K562 (cell line): ENCODE measurements at regions not wholly inside any gene's neighbourhood (a gene's known extent, or its start where the extent isn't known, plus 50 kb on each side); places are given as distances from the start of the nearest gene placed in this dataset.

Source experiments
- ATAC-seq: fragments of 200-7000 bp; cut with Tn5 transposase; 3 replicates; pipeline ENCODE4 v1.9.1; 2020; ENCODE audit warnings: moderate library complexity
- BruUV-seq: library from RNA; stranded (reverse); fragments of 400-500 nt; replicated peaks from 2 replicates; lab custom pipeline; 2021; lab: Mats Ljungman, UMichigan
- CTCF ChIA-PET: fragments of 300-600 bp; formaldehyde crosslinking; extraction: SDS; loops from one replicate; lab custom pipeline; 2021; ENCODE audit warnings: low intra/inter-chr PET ratio; lab: Yijun Ruan, JAX
- POLR2A ChIA-PET: fragments of 300-600, 350-650 bp; sonication (Branson Sonifier 250); formaldehyde crosslinking; extraction: SDS; loops from one replicate; lab custom pipeline; 2021; ENCODE audit warnings: antibody characterized with exemption, inconsistent platforms; lab: Yijun Ruan, JAX
- DNase-seq, 4 experiments: peaks; one replicate each; pipeline versions ENCODE4 v3.0.0 to v3.0.0-alpha.2; 2011 to 2018; ENCODE audit warnings: low spot score in 3 of 4, mixed read lengths in 3 of 4; ENCODE audit errors: extremely low read depth in 1 of 4
- FAIRE-seq: peaks from 2 replicates; lab custom pipeline; 2011; peaks lifted over from hg19 to GRCh38; lab: Jason Lieb, UNC
- H2AFZ ChIP-seq: 2 replicates; pipeline ENCODE4 v1.6.0; 2011; ENCODE audit warnings: low read depth, low read length, control low read depth, inconsistent platforms
- H3K27ac ChIP-seq: fragments of 200-600 bp; 3 replicates; pipeline ENCODE4 v1.8.0; 2011; ENCODE audit warnings: low read depth, mild to moderate bottlenecking, control low read depth, inconsistent platforms, low read length, moderate library complexity, mixed read lengths; ENCODE audit errors: extremely low read depth
- H3K27me3 ChIP-seq, 2 experiments: fragments of 300-600 bp in 1 of 2; 2 replicates in 1 of 2; 3 replicates in 1 of 2; pipeline versions ENCODE4 v1.6.0 to v1.8.0; 2011; ENCODE audit warnings: inconsistent platforms in 2 of 2, low read length in 2 of 2, mild to moderate bottlenecking in 1 of 2, mixed read lengths in 1 of 2, moderate library complexity in 1 of 2; ENCODE audit not compliant: control insufficient read depth in 2 of 2, insufficient read depth in 2 of 2
- H3K36me3 ChIP-seq: fragments of 300-600 bp; 3 replicates; pipeline ENCODE4 v1.8.0; 2011; ENCODE audit warnings: mild to moderate bottlenecking, low read length, inconsistent platforms; ENCODE audit not compliant: control insufficient read depth, insufficient read depth
- H3K4me1 ChIP-seq, 2 experiments: fragments of 200-600 bp in 1 of 2; replicated peaks in 1 of 2; 2 replicates in 1 of 2; 3 replicates in 1 of 2; pipeline versions ENCODE4 v1.5.1 to v1.8.0; 2011; ENCODE audit warnings: inconsistent platforms in 2 of 2, low read length in 2 of 2, mild to moderate bottlenecking in 1 of 2, mixed read lengths in 1 of 2, moderate library complexity in 1 of 2; ENCODE audit not compliant: control insufficient read depth in 2 of 2, insufficient read depth in 2 of 2
- H3K4me2 ChIP-seq: 2 replicates; pipeline ENCODE4 v1.6.1; 2011; ENCODE audit warnings: low read length, control low read depth, inconsistent platforms, mixed read lengths; ENCODE audit not compliant: insufficient read depth
- H3K4me3 ChIP-seq: fragments of 200-600 bp; sonication (generic), shearing (Covaris generic); 2 replicates; pipeline ENCODE4 v1.5.1; 2016; ENCODE audit warnings: control low read depth, inconsistent platforms
- H3K79me2 ChIP-seq: fragments of 200-600 bp; 3 replicates; pipeline ENCODE4 v1.8.0; 2011; ENCODE audit warnings: low read length, inconsistent platforms; ENCODE audit not compliant: control insufficient read depth, insufficient read depth
- H3K9ac ChIP-seq, 2 experiments: 2 replicates each; pipeline versions ENCODE4 v1.6.0 to v1.6.1; 2011; ENCODE audit warnings: low read depth in 2 of 2, low read length in 2 of 2, control low read depth in 1 of 2, inconsistent platforms in 1 of 2, mild to moderate bottlenecking in 1 of 2, mixed read lengths in 1 of 2; ENCODE audit not compliant: insufficient read depth in 1 of 2
- H3K9me1 ChIP-seq: one replicate; pipeline ENCODE4 v1.6.0; 2011; ENCODE audit warnings: inconsistent platforms, mild to moderate bottlenecking, low read length, moderate library complexity; ENCODE audit not compliant: control insufficient read depth, insufficient read depth
- H3K9me3 ChIP-seq: replicated peaks from 2 replicates; pipeline ENCODE4 v1.5.1; 2011; ENCODE audit warnings: low read depth, low read length, inconsistent platforms; ENCODE audit not compliant: control insufficient read depth, insufficient read depth
- H4K20me1 ChIP-seq: replicated peaks from 2 replicates; pipeline ENCODE4 v1.6.1; 2011; ENCODE audit warnings: low read length, inconsistent platforms, mixed read lengths; ENCODE audit not compliant: control insufficient read depth, insufficient read depth
- NCOA2 ChIP-seq, 2 experiments: fragments of 450-650 bp; IDR thresholded peaks; 2 replicates each; pipeline ENCODE4 v1.6.1; 2018; ENCODE audit warnings: mild to moderate bottlenecking in 2 of 2, moderate library complexity in 1 of 2; ENCODE audit not compliant: partially characterized antibody in 2 of 2
- PTRF ChIP-seq: fragments of 450-650 bp; IDR thresholded peaks from 2 replicates; pipeline ENCODE4 v1.6.1; 2016; ENCODE audit warnings: mild to moderate bottlenecking, missing genetic modification characterization, missing compliant biosample characterization
- ZNF239 ChIP-seq: fragments of 250-450 bp; sonication (Bioruptor Pico); IDR thresholded peaks from 2 replicates; pipeline ENCODE4 v1.4.0; 2020; ENCODE audit warnings: mild to moderate bottlenecking
- WGBS: fragments of 100-300 bp; shearing (Covaris generic); methylation state at CpG from one replicate; pipeline ENCODE4 v1.1.6; 2016; ENCODE audit warnings: low coverage, mixed read lengths; ENCODE audit not compliant: insufficient coverage; ENCODE audit errors: missing lambda C conversion rate; 5-methylcytosine and 5-hydroxymethylcytosine counted together
- in situ Hi-C: fragments of 300-500 bp; cut with MboI; formaldehyde crosslinking; loops from 4 replicates; pipeline ENCODE4 v1.15.0; 2018; ENCODE audit warnings: inconsistent platforms, mixed read lengths
- intact Hi-C: fragments of 100-400 bp; cut with micrococcal nuclease; formaldehyde crosslinking; loops from 2 replicates; pipeline ENCODE4 v1.14.2; 2022
- TF ChIP-seq, protein P1 (sequence below), 3 experiments: IDR thresholded peaks in 2 of 3; conservative IDR thresholded peaks in 1 of 3; 2 replicates each; pipeline ENCODE4 v1.5.1; 2011 to 2012; ENCODE audit warnings: low read length in 3 of 3, mild to moderate bottlenecking in 3 of 3, control low read depth in 2 of 3, improper control_type of control experiment in 1 of 3, inconsistent platforms in 1 of 3, low read depth in 1 of 3, mixed read lengths in 1 of 3, moderate library complexity in 1 of 3; ENCODE audit not compliant: insufficient read depth in 2 of 3

DNA sequence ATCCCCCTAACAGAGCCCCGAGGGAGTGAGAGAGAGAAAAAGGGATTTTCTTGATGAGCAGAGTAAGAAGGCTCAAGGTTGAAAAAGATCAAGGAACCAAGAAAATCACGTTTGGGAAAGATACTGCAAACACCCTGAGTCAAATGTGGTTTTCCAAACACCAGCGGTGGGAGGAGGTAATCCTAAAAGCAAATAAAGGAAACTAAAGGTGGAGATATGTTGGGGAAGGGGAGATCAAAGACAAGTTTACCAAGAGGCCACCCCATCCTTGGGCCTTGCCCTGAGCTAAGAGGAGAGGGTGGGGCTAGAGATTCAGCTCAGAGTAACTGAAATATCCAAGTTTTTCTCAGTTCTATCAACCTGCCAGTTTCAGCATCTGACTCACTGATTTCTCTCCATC lies 332.3 kb downstream of the ETAA1 start (continued):
- TF ChIP-seq NCOA2 (IDR thresholded peaks at IDR 0.05; ENCODE audit: partially characterized antibody in 2 of 2) (no peak), PTRF (tag) (no peak)

DNA sequence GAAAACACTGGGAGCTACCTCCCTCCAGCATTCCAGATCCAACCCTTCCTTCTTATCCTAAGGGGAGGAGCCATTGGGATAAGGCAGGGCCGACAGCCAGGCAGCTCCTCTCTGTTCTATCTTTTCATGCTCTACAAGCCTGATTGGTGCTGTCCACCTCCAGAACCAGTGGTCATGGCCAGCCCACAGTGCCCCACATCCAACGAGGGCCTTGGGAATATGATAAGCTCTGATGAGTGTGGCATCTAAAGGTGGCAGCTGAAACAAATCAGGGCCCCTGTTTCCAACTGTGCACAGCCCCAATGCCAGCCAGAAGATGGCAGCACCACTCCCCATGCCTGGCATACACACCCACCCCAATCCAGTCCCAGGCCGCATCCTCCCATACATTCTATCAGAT lies 329.3 kb downstream of the C1D start:
- no peak for FAIRE-seq
- Histone ChIP-seq H3K36me3 (no peaks in the 10 kb centered on the region), H2AFZ (no peak overlapping the region), H3K9me3 (no peaks in the 10 kb centered on the region), H3K27me3 (no peaks in the 10 kb centered on the region), H3K9ac (no peak overlapping the region), H3K4me3 (no peak overlapping the region), H3K9me1 (no peaks in the 10 kb centered on the region), H3K4me1 (no peaks in the 10 kb centered on the region), H3K79me2 (no peaks in the 10 kb centered on the region), H3K4me2 (no peak overlapping the region)
- BruUV-seq: no TSS peak
- in situ Hi-C loops: no loop called here
- CTCF ChIA-PET: no interaction called here
- WGBS: 2% methylated on average over 3 of the region's 3 CpGs
- no peak for TF ChIP-seq ZNF239 (CRISPR knock-in tag)
- TF ChIP-seq, protein P1, sequence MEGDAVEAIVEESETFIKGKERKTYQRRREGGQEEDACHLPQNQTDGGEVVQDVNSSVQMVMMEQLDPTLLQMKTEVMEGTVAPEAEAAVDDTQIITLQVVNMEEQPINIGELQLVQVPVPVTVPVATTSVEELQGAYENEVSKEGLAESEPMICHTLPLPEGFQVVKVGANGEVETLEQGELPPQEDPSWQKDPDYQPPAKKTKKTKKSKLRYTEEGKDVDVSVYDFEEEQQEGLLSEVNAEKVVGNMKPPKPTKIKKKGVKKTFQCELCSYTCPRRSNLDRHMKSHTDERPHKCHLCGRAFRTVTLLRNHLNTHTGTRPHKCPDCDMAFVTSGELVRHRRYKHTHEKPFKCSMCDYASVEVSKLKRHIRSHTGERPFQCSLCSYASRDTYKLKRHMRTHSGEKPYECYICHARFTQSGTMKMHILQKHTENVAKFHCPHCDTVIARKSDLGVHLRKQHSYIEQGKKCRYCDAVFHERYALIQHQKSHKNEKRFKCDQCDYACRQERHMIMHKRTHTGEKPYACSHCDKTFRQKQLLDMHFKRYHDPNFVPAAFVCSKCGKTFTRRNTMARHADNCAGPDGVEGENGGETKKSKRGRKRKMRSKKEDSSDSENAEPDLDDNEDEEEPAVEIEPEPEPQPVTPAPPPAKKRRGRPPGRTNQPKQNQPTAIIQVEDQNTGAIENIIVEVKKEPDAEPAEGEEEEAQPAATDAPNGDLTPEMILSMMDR (IDR thresholded peaks at IDR 0.05 in 2 of 3, conservative IDR thresholded peaks at IDR 0.05 in 1 of 3; ENCODE audit: insufficient read depth in 2 of 3, low read depth in 1 of 3, low read length in 3 of 3): peak in 2 of 3 experiments; percentile 1 to 24; a peak in 2 of 6 replicates
- TF ChIP-seq, all 486 proteins: peak for 1
- POLR2A ChIA-PET: interaction anchor here (0.7 kb wide), 1 partner anchor 1019 kb away, joined by 3 read pairs; no protein-coding TSS in a partner anchor
- DNase-seq (peak in 2 of 4 experiments; percentile 2 to 10), ATAC-seq (peak; percentile 51; the same call in 1 of the 3 replicates)
- intact Hi-C loops: loop anchor here (10.0 kb wide), 1 partner anchor 301 kb away; no protein-coding TSS in a partner anchor
- no peak overlapping the region for H3K27ac ChIP-seq
- no peaks in the 10 kb centered on the region for H4K20me1 ChIP-seq
